ENCODE measurements at regions not wholly inside any gene's neighbourhood (a gene's known extent, or its start where the extent isn't known, plus 50 kb on each side); places are given as distances from the start of the nearest gene placed in this dataset.

GRCh38 chr1:61627365-61627764 is 97.6 kb downstream of the TM2D1 start:
- no peak for DNase-seq (ENCODE audit: low read depth in 2 of 2)

- no peak for DNase-seq (ENCODE audit: low read depth in 2 of 2)
These were observed 98.1 kb downstream of the TM2D1 start for GRCh38 chr1:61626816-61627215.

- no peak for DNase-seq (ENCODE audit: low read depth in 2 of 2)
These were observed 101.1 kb downstream of the TM2D1 start for GRCh38 chr1:61623852-61624251.

- no peak for DNase-seq (ENCODE audit: low read depth in 2 of 2)
These were observed 104.4 kb downstream of the TM2D1 start for GRCh38 chr1:61620536-61620935.

GRCh38 chr1:61618755-61619154 is 106.2 kb downstream of the TM2D1 start:
- DNase-seq (ENCODE audit: low read depth in 2 of 2): no peak

GRCh38 chr1:61618193-61618592 is 106.7 kb downstream of the TM2D1 start:
- DNase-seq (ENCODE audit: low read depth in 2 of 2): no peak

- DNase-seq (ENCODE audit: low read depth in 2 of 2): no peak
These were observed 108.1 kb downstream of the TM2D1 start for GRCh38 chr1:61616830-61617229.

GRCh38 chr1:61612602-61613001 is 112.3 kb downstream of the TM2D1 start:
- DNase-seq (ENCODE audit: low read depth in 2 of 2): no peak

GRCh38 chr1:61609040-61609439 is 115.9 kb downstream of the TM2D1 start:
- DNase-seq (ENCODE audit: low read depth in 2 of 2): no peak

- DNase-seq (ENCODE audit: low read depth in 2 of 2): no peak
These were observed 117.5 kb downstream of the TM2D1 start for GRCh38 chr1:61607448-61607847.

GRCh38 chr1:61606448-61607312 is 118.3 kb downstream of the TM2D1 start:
- DNase-seq (ENCODE audit: low read depth in 2 of 2): no peak

GRCh38 chr1:61605607-61606321 is 119.2 kb downstream of the TM2D1 start:
- no peak for DNase-seq (ENCODE audit: low read depth in 2 of 2)

GRCh38 chr1:61604684-61605083 is 120.3 kb downstream of the TM2D1 start:
- no peak for DNase-seq (ENCODE audit: low read depth in 2 of 2)

GRCh38 chr1:61604261-61604660 is 120.7 kb downstream of the TM2D1 start:
- DNase-seq (ENCODE audit: low read depth in 2 of 2): no peak

- no peak for DNase-seq (ENCODE audit: low read depth in 2 of 2)
These were observed 122.3 kb downstream of the TM2D1 start for GRCh38 chr1:61602663-61603062.

- no peak for DNase-seq (ENCODE audit: low read depth in 2 of 2)
These were observed 127.3 kb downstream of the TM2D1 start for GRCh38 chr1:61597601-61598000.

- DNase-seq (ENCODE audit: low read depth in 2 of 2): no peak
These were observed 131.6 kb downstream of the TM2D1 start for GRCh38 chr1:61593331-61593730.

GRCh38 chr1:61591351-61591750 is 133.6 kb downstream of the TM2D1 start:
- DNase-seq (ENCODE audit: low read depth in 2 of 2): no peak

- peak in 1 of 2 donors; percentile 6 for DNase-seq (ENCODE audit: low read depth in 2 of 2)
These were observed 135.9 kb downstream of the TM2D1 start for GRCh38 chr1:61588736-61589672.

GRCh38 chr1:61585714-61586113 is 139.2 kb downstream of the TM2D1 start:
- DNase-seq (ENCODE audit: low read depth in 2 of 2): no peak

GRCh38 chr1:61583703-61584102 is 141.2 kb downstream of the TM2D1 start:
- DNase-seq (ENCODE audit: low read depth in 2 of 2): no peak

GRCh38 chr1:61581251-61581650 is 143.7 kb downstream of the TM2D1 start:
- no peak for DNase-seq (ENCODE audit: low read depth in 2 of 2)
